Breast epithelium (tissue), 4 donors: ENCODE measurements at regions not wholly inside any gene's neighbourhood (a gene's known extent, or its start where the extent isn't known, plus 50 kb on each side); places are given as distances from the start of the nearest gene placed in this dataset.
A peak's percentile ranks its signal among the peaks of the same experiment; 100 is the strongest.

Source experiments
- DNase-seq, 2 donors: peaks; one replicate each; pipeline ENCODE4 v3.0.0-alpha.2; 2019; ENCODE audit warnings: low spot score in 2 of 2
- H3K27ac ChIP-seq, 2 donors: fragments of 200-600 bp; sonication (generic) in 1 of 2; one replicate each; pipeline ENCODE4 v1.5.1; 2016 to 2019; ENCODE audit warnings: mild to moderate bottlenecking in 1 of 2
- H3K27me3 ChIP-seq, 2 donors: fragments of 200-600 bp; sonication (generic) in 1 of 2; one replicate each; pipeline versions ENCODE4 v1.5.1 to v1.6.0; 2017 to 2019; ENCODE audit warnings: control low read depth in 1 of 2, mild to moderate bottlenecking in 1 of 2
- H3K36me3 ChIP-seq: fragments of 200-600 bp; one replicate; pipeline ENCODE4 v1.5.1; 2019
- H3K4me1 ChIP-seq, 2 donors: fragments of 200-600 bp; sonication (generic); one replicate each; pipeline ENCODE4 v1.5.1; 2016 to 2019; ENCODE audit warnings: control low read depth in 1 of 2
- H3K4me3 ChIP-seq, 3 donors: fragments of 200-600 bp; sonication (generic); 1 replicate in 2 of 3; 2 replicates in 1 of 3; pipeline ENCODE4 v1.5.1; 2016 to 2019; ENCODE audit warnings: mild to moderate bottlenecking in 3 of 3, moderate library complexity in 2 of 3
- H3K9me3 ChIP-seq, 2 donors: fragments of 200-600 bp; sonication (generic) in 1 of 2; one replicate each; pipeline ENCODE4 v1.5.1; 2016 to 2019; ENCODE audit warnings: control low read depth in 1 of 2
- CTCF ChIP-seq, 3 donors: fragments of 450-650 bp; IDR thresholded peaks; one replicate each; pipeline ENCODE4 v1.5.1; 2016 to 2017; ENCODE audit warnings: antibody characterized with exemption in 3 of 3, mild to moderate bottlenecking in 3 of 3, moderate library complexity in 3 of 3
- POLR2A ChIP-seq: fragments of 450-650 bp; IDR thresholded peaks from one replicate; pipeline ENCODE4 v1.6.1; 2016; ENCODE audit warnings: antibody characterized with exemption, mild to moderate bottlenecking, moderate library complexity
- POLR2AphosphoS5 ChIP-seq, 3 donors: sonication (generic); formaldehyde crosslinking; IDR thresholded peaks; one replicate each; pipeline ENCODE4 v1.6.1; 2017; ENCODE audit warnings: antibody characterized with exemption in 3 of 3
- intact Hi-C: fragments of 100-400 bp; cut with DNase I; formaldehyde crosslinking; loops from one replicate; pipeline ENCODE4 v1.15.1; 2023; ENCODE audit warnings: low total_unique reads

GRCh38 chr6:27066802-27067201, 180.7 kb upstream of the PRSS16 start:
- no peaks in the 10 kb centered on the region for H3K4me1 ChIP-seq
- TF ChIP-seq POLR2A (no peak), POLR2AphosphoS5 (IDR thresholded peaks at IDR 0.05) (no peak), CTCF (IDR thresholded peaks at IDR 0.05) (no peak)
- H3K36me3 ChIP-seq, result no peaks in the 10 kb centered on the region
- no peak overlapping the region for H3K27ac ChIP-seq
- intact Hi-C loops, result no loop called here
- no peaks in the 10 kb centered on the region for H3K27me3 ChIP-seq
- no peak overlapping the region for H3K4me3 ChIP-seq
- no peaks in the 10 kb centered on the region for H3K9me3 ChIP-seq
- DNase-seq, result no peak

GRCh38 chr6:27073441-27073840, 174.1 kb upstream of the PRSS16 start:
- H3K4me1 ChIP-seq, result no peaks in the 10 kb centered on the region
- TF ChIP-seq CTCF (IDR thresholded peaks at IDR 0.05), result no peak
- TF ChIP-seq POLR2AphosphoS5 (IDR thresholded peaks at IDR 0.05), result no peak
- no peak for TF ChIP-seq POLR2A
- H3K27me3 ChIP-seq, result no peaks in the 10 kb centered on the region
- no peaks in the 10 kb centered on the region for H3K36me3 ChIP-seq
- H3K9me3 ChIP-seq, result no peaks in the 10 kb centered on the region
- intact Hi-C loops, result no loop called here
- no peak for DNase-seq
- H3K4me3 ChIP-seq, result no peak overlapping the region
- no peak overlapping the region for H3K27ac ChIP-seq

GRCh38 chr6:27076116-27076515, 171.4 kb upstream of the PRSS16 start:
- no peak for DNase-seq
- Histone ChIP-seq H3K27ac (no peak overlapping the region), H3K4me1 (no peaks in the 10 kb centered on the region), H3K27me3 (no peaks in the 10 kb centered on the region), H3K4me3 (no peak overlapping the region), H3K9me3 (no peaks in the 10 kb centered on the region), H3K36me3 (no peaks in the 10 kb centered on the region)
- TF ChIP-seq POLR2A (no peak), POLR2AphosphoS5 (IDR thresholded peaks at IDR 0.05) (no peak), CTCF (IDR thresholded peaks at IDR 0.05) (no peak)
- intact Hi-C loops, result no loop called here

- peak overlapping the region in 2 of 3 donors; percentile 37 to 57 for H3K4me3 ChIP-seq
- peaks cover 0 to 3% of the 10 kb centered on the region in 2 donors for H3K27me3 ChIP-seq
- no peak overlapping the region for H3K27ac ChIP-seq
- intact Hi-C loops, result no loop called here
- H3K9me3 ChIP-seq, result no peaks in the 10 kb centered on the region
- H3K4me1 ChIP-seq, result no peaks in the 10 kb centered on the region
- no peaks in the 10 kb centered on the region for H3K36me3 ChIP-seq
- no peak for DNase-seq
- TF ChIP-seq CTCF (IDR thresholded peaks at IDR 0.05) (peak in 2 of 3 donors; percentile 66 to 68), POLR2A (no peak), POLR2AphosphoS5 (IDR thresholded peaks at IDR 0.05) (no peak)
Observed at GRCh38 chr6:27078734-27079357, 168.7 kb upstream of the PRSS16 start.

- Histone ChIP-seq H3K9me3 (no peaks in the 10 kb centered on the region), H3K27ac (no peak overlapping the region), H3K4me3 (no peak overlapping the region), H3K36me3 (no peaks in the 10 kb centered on the region), H3K27me3 (peaks cover 0 to 3% of the 10 kb centered on the region in 2 donors), H3K4me1 (no peaks in the 10 kb centered on the region)
- intact Hi-C loops, result no loop called here
- TF ChIP-seq CTCF (IDR thresholded peaks at IDR 0.05) (no peak), POLR2A (no peak), POLR2AphosphoS5 (IDR thresholded peaks at IDR 0.05) (no peak)
- no peak for DNase-seq
Observed at GRCh38 chr6:27081188-27081587, 166.3 kb upstream of the PRSS16 start.
